GM23338 (cell line): ENCODE measurements at regions not wholly inside any gene's neighbourhood (a gene's known extent, or its start where the extent isn't known, plus 50 kb on each side); places are given as distances from the start of the nearest gene placed in this dataset.

Experiments used
- ATAC-seq: fragments of 200-7000 bp; cut with Tn5 transposase; 3 replicates; pipeline ENCODE4 v1.9.1; 2020
- DNase-seq: peaks from one replicate; pipeline ENCODE4 v3.0.0-alpha.2; 2015; ENCODE audit warnings: low spot score
- H2AFZ ChIP-seq: fragments of 200-600 bp; sonication (generic); 2 replicates; pipeline ENCODE4 v1.8.0; 2016; ENCODE audit warnings: antibody characterized with exemption, mild to moderate bottlenecking, moderate library complexity
- H3F3A ChIP-seq: fragments of 200-600 bp; sonication (generic); replicated peaks from 2 replicates; pipeline ENCODE4 v1.8.0; 2017; ENCODE audit warnings: antibody characterized with exemption, mixed run types, low read depth
- H3K27ac ChIP-seq: fragments of 200-600 bp; sonication (generic); 2 replicates; pipeline ENCODE4 v1.6.1; 2016; ENCODE audit warnings: low read depth
- H3K27me3 ChIP-seq: fragments of 200-600 bp; sonication (generic); 2 replicates; pipeline ENCODE4 v1.8.0; 2016; ENCODE audit warnings: mild to moderate bottlenecking, mixed run types, moderate library complexity; ENCODE audit not compliant: insufficient read depth
- H3K36me3 ChIP-seq: fragments of 200-600 bp; sonication (generic); 2 replicates; pipeline ENCODE4 v1.8.0; 2016; ENCODE audit warnings: mild to moderate bottlenecking; ENCODE audit not compliant: insufficient read depth
- H3K4me1 ChIP-seq: fragments of 200-600 bp; sonication (generic); 2 replicates; pipeline ENCODE4 v1.8.0; 2016; ENCODE audit warnings: mild to moderate bottlenecking, moderate library complexity; ENCODE audit not compliant: insufficient read depth
- H3K4me2 ChIP-seq: fragments of 200-600 bp; sonication (generic); 2 replicates; pipeline ENCODE4 v1.7.1; 2017; ENCODE audit warnings: mixed run types
- H3K4me3 ChIP-seq: fragments of 200-600 bp; sonication (generic); 2 replicates; pipeline ENCODE4 v1.6.1; 2016; ENCODE audit warnings: mixed run types
- H3K79me2 ChIP-seq: fragments of 200-600 bp; sonication (generic); replicated peaks from 2 replicates; pipeline ENCODE4 v1.8.0; 2017; ENCODE audit warnings: mild to moderate bottlenecking; ENCODE audit not compliant: insufficient read depth
- H3K9me2 ChIP-seq: fragments of 200-600 bp; sonication (generic); 2 replicates; pipeline ENCODE4 v1.8.0; 2017; ENCODE audit not compliant: insufficient read depth
- H4K20me1 ChIP-seq: fragments of 200-600 bp; sonication (generic); replicated peaks from 2 replicates; pipeline ENCODE4 v1.8.0; 2017; ENCODE audit warnings: mild to moderate bottlenecking; ENCODE audit not compliant: insufficient read depth
- H3K27ac Mint-ChIP-seq: 2 replicates; pipeline ENCODE4 v1.8.0; 2020; ENCODE audit warnings: inconsistent platforms, mild to moderate bottlenecking, moderate library complexity, mixed read lengths
- H3K27me3 Mint-ChIP-seq: 3 replicates; pipeline ENCODE4 v1.8.0; 2022; ENCODE audit warnings: low read depth, mild to moderate bottlenecking, moderate library complexity, mixed read lengths, inconsistent platforms; ENCODE audit not compliant: insufficient read depth, poor library complexity
- H3K36me3 Mint-ChIP-seq: 3 replicates; pipeline ENCODE4 v1.8.0; 2021; ENCODE audit warnings: low read depth, mild to moderate bottlenecking, inconsistent platforms, moderate library complexity, mixed read lengths
- H3K4me1 Mint-ChIP-seq: 3 replicates; pipeline ENCODE4 v1.8.0; 2020; ENCODE audit warnings: mild to moderate bottlenecking, inconsistent platforms, mixed read lengths
- H3K4me3 Mint-ChIP-seq: 3 replicates; pipeline ENCODE4 v1.8.0; 2021; ENCODE audit warnings: moderate library complexity, mild to moderate bottlenecking, inconsistent platforms, mixed read lengths
- H3K9me3 Mint-ChIP-seq: 3 replicates; pipeline ENCODE4 v1.8.0; 2020; ENCODE audit warnings: moderate library complexity, mild to moderate bottlenecking, inconsistent platforms, mixed read lengths
- CREB1 ChIP-seq: fragments of 250-450 bp; sonication (Bioruptor Pico); IDR thresholded peaks from 2 replicates; pipeline ENCODE4 v1.5.0; 2020; ENCODE audit warnings: low read depth, mild to moderate bottlenecking, moderate library complexity
- EZH2 ChIP-seq: fragments of 200-600 bp; sonication (generic); IDR thresholded peaks from one replicate; pipeline ENCODE4 v1.8.0; 2017; ENCODE audit warnings: antibody characterized with exemption, mild to moderate bottlenecking, low read depth; ENCODE audit not compliant: unreplicated experiment
- EZH2phosphoT487 ChIP-seq: fragments of 200-600 bp; sonication (generic); IDR thresholded peaks from one replicate; pipeline ENCODE4 v1.8.1; 2018; ENCODE audit warnings: antibody characterized with exemption; ENCODE audit not compliant: unreplicated experiment
- JUNB ChIP-seq: IDR thresholded peaks from one replicate; pipeline ENCODE4 v1.6.1; 2016; ENCODE audit warnings: antibody characterized with exemption; ENCODE audit not compliant: unreplicated experiment
- NANOG ChIP-seq: IDR thresholded peaks from 2 replicates; pipeline ENCODE4 v1.6.1; 2016; ENCODE audit warnings: antibody characterized with exemption, borderline replicate concordance
- POLR2AphosphoS5 ChIP-seq: IDR thresholded peaks from 2 replicates; pipeline ENCODE4 v1.6.1; 2016; ENCODE audit warnings: antibody characterized with exemption, low read depth
- STAT1 ChIP-seq: IDR thresholded peaks from one replicate; pipeline ENCODE4 v1.6.1; 2016; ENCODE audit warnings: antibody characterized with exemption; ENCODE audit not compliant: unreplicated experiment
- ZNF114 ChIP-seq: fragments of 250-450 bp; sonication (Bioruptor Pico); IDR thresholded peaks from 2 replicates; pipeline ENCODE4 v1.5.0; 2020; ENCODE audit warnings: mild to moderate bottlenecking, moderate library complexity
- ZNF331 ChIP-seq: fragments of 250-450 bp; sonication (Bioruptor Pico); IDR thresholded peaks from 2 replicates; pipeline ENCODE4 v1.5.0; 2020; ENCODE audit warnings: low read depth, mild to moderate bottlenecking, moderate library complexity
- TF ChIP-seq, protein P1 (sequence below), 2 experiments: fragments of 200-600 bp in 1 of 2; sonication (generic) in 1 of 2; conservative IDR thresholded peaks; 2 replicates each; pipeline versions ENCODE4 v1.5.1 to v1.6.1; 2016 to 2017; ENCODE audit warnings: antibody characterized with exemption in 2 of 2, low read depth in 2 of 2, mild to moderate bottlenecking in 2 of 2, moderate library complexity in 1 of 2
- TF ChIP-seq, protein P2 (sequence below): IDR thresholded peaks from one replicate; pipeline ENCODE4 v1.6.1; 2018; ENCODE audit warnings: antibody characterized with exemption; ENCODE audit not compliant: unreplicated experiment
- TF ChIP-seq, protein P3 (sequence below): IDR thresholded peaks from 2 replicates; pipeline ENCODE4 v1.6.1; 2016; ENCODE audit warnings: antibody characterized with exemption
- TF ChIP-seq, protein P4 (sequence below): fragments of 250-450 bp; sonication (Bioruptor Pico); IDR thresholded peaks from 2 replicates; pipeline ENCODE4 v1.5.0; 2020; ENCODE audit warnings: mild to moderate bottlenecking, moderate library complexity

DNA sequence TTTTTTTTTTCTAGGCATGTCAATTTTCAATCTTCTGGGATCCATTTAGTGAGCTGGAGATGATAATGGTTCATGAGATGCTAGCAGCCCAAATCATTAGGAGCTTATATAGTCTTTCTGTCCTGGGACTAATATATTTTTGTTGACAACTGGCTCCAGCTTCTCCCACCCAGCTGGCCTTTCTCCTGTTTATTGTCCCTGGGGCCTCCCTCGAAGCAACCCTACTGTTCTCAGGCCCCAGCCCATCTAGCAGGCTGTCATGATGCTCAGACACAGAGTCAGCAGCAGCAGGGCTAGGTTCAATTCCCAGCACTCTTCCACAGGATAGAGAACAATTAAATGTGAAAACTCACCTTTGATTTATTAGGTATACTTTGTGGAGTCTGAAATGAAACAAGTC is 127.6 kb upstream of the MID1 start:
- Histone ChIP-seq H3K4me1 (peaks cover 12% of the 10 kb centered on the region; the same call in 1 of the 2 replicates), H3K36me3 (no peaks in the 10 kb centered on the region), H3F3A (no peaks in the 10 kb centered on the region), H2AFZ (no peak overlapping the region), H3K27me3 (no peaks in the 10 kb centered on the region), H3K4me2 (no peak overlapping the region), H3K9me2 (no peaks in the 10 kb centered on the region), H4K20me1 (no peaks in the 10 kb centered on the region), H3K4me3 (no peak overlapping the region), H3K27ac (no peak overlapping the region), H3K79me2 (no peaks in the 10 kb centered on the region)
- H3K4me1 Mint-ChIP-seq: peaks cover 36% of the 10 kb centered on the region
- DNase-seq (no peak), ATAC-seq (no peak)
- H3K27ac Mint-ChIP-seq: no peak overlapping the region
- H3K4me3 Mint-ChIP-seq: no peak overlapping the region
- H3K9me3 Mint-ChIP-seq: no peaks in the 10 kb centered on the region
- peaks cover 3% of the 10 kb centered on the region; the same call in 1 of the 3 replicates for H3K36me3 Mint-ChIP-seq
- no peak for TF ChIP-seq EZH2
- TF ChIP-seq EZH2phosphoT487: no peak
- no peak for TF ChIP-seq ZNF114 (CRISPR knock-in tag)
- TF ChIP-seq POLR2AphosphoS5: no peak
- TF ChIP-seq STAT1: no peak
- no peak for TF ChIP-seq JUNB
- TF ChIP-seq, protein P1, sequence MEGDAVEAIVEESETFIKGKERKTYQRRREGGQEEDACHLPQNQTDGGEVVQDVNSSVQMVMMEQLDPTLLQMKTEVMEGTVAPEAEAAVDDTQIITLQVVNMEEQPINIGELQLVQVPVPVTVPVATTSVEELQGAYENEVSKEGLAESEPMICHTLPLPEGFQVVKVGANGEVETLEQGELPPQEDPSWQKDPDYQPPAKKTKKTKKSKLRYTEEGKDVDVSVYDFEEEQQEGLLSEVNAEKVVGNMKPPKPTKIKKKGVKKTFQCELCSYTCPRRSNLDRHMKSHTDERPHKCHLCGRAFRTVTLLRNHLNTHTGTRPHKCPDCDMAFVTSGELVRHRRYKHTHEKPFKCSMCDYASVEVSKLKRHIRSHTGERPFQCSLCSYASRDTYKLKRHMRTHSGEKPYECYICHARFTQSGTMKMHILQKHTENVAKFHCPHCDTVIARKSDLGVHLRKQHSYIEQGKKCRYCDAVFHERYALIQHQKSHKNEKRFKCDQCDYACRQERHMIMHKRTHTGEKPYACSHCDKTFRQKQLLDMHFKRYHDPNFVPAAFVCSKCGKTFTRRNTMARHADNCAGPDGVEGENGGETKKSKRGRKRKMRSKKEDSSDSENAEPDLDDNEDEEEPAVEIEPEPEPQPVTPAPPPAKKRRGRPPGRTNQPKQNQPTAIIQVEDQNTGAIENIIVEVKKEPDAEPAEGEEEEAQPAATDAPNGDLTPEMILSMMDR (conservative IDR thresholded peaks at IDR 0.05; ENCODE audit: low read depth in 2 of 2): no peak
- TF ChIP-seq CREB1 (CRISPR knock-in tag): no peak
- TF ChIP-seq ZNF331: no peak
- TF ChIP-seq NANOG: no peak
- TF ChIP-seq, protein P2, sequence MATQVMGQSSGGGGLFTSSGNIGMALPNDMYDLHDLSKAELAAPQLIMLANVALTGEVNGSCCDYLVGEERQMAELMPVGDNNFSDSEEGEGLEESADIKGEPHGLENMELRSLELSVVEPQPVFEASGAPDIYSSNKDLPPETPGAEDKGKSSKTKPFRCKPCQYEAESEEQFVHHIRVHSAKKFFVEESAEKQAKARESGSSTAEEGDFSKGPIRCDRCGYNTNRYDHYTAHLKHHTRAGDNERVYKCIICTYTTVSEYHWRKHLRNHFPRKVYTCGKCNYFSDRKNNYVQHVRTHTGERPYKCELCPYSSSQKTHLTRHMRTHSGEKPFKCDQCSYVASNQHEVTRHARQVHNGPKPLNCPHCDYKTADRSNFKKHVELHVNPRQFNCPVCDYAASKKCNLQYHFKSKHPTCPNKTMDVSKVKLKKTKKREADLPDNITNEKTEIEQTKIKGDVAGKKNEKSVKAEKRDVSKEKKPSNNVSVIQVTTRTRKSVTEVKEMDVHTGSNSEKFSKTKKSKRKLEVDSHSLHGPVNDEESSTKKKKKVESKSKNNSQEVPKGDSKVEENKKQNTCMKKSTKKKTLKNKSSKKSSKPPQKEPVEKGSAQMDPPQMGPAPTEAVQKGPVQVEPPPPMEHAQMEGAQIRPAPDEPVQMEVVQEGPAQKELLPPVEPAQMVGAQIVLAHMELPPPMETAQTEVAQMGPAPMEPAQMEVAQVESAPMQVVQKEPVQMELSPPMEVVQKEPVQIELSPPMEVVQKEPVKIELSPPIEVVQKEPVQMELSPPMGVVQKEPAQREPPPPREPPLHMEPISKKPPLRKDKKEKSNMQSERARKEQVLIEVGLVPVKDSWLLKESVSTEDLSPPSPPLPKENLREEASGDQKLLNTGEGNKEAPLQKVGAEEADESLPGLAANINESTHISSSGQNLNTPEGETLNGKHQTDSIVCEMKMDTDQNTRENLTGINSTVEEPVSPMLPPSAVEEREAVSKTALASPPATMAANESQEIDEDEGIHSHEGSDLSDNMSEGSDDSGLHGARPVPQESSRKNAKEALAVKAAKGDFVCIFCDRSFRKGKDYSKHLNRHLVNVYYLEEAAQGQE: no peak
- TF ChIP-seq, protein P3, sequence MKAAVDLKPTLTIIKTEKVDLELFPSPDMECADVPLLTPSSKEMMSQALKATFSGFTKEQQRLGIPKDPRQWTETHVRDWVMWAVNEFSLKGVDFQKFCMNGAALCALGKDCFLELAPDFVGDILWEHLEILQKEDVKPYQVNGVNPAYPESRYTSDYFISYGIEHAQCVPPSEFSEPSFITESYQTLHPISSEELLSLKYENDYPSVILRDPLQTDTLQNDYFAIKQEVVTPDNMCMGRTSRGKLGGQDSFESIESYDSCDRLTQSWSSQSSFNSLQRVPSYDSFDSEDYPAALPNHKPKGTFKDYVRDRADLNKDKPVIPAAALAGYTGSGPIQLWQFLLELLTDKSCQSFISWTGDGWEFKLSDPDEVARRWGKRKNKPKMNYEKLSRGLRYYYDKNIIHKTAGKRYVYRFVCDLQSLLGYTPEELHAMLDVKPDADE: no peak
- TF ChIP-seq, protein P4, sequence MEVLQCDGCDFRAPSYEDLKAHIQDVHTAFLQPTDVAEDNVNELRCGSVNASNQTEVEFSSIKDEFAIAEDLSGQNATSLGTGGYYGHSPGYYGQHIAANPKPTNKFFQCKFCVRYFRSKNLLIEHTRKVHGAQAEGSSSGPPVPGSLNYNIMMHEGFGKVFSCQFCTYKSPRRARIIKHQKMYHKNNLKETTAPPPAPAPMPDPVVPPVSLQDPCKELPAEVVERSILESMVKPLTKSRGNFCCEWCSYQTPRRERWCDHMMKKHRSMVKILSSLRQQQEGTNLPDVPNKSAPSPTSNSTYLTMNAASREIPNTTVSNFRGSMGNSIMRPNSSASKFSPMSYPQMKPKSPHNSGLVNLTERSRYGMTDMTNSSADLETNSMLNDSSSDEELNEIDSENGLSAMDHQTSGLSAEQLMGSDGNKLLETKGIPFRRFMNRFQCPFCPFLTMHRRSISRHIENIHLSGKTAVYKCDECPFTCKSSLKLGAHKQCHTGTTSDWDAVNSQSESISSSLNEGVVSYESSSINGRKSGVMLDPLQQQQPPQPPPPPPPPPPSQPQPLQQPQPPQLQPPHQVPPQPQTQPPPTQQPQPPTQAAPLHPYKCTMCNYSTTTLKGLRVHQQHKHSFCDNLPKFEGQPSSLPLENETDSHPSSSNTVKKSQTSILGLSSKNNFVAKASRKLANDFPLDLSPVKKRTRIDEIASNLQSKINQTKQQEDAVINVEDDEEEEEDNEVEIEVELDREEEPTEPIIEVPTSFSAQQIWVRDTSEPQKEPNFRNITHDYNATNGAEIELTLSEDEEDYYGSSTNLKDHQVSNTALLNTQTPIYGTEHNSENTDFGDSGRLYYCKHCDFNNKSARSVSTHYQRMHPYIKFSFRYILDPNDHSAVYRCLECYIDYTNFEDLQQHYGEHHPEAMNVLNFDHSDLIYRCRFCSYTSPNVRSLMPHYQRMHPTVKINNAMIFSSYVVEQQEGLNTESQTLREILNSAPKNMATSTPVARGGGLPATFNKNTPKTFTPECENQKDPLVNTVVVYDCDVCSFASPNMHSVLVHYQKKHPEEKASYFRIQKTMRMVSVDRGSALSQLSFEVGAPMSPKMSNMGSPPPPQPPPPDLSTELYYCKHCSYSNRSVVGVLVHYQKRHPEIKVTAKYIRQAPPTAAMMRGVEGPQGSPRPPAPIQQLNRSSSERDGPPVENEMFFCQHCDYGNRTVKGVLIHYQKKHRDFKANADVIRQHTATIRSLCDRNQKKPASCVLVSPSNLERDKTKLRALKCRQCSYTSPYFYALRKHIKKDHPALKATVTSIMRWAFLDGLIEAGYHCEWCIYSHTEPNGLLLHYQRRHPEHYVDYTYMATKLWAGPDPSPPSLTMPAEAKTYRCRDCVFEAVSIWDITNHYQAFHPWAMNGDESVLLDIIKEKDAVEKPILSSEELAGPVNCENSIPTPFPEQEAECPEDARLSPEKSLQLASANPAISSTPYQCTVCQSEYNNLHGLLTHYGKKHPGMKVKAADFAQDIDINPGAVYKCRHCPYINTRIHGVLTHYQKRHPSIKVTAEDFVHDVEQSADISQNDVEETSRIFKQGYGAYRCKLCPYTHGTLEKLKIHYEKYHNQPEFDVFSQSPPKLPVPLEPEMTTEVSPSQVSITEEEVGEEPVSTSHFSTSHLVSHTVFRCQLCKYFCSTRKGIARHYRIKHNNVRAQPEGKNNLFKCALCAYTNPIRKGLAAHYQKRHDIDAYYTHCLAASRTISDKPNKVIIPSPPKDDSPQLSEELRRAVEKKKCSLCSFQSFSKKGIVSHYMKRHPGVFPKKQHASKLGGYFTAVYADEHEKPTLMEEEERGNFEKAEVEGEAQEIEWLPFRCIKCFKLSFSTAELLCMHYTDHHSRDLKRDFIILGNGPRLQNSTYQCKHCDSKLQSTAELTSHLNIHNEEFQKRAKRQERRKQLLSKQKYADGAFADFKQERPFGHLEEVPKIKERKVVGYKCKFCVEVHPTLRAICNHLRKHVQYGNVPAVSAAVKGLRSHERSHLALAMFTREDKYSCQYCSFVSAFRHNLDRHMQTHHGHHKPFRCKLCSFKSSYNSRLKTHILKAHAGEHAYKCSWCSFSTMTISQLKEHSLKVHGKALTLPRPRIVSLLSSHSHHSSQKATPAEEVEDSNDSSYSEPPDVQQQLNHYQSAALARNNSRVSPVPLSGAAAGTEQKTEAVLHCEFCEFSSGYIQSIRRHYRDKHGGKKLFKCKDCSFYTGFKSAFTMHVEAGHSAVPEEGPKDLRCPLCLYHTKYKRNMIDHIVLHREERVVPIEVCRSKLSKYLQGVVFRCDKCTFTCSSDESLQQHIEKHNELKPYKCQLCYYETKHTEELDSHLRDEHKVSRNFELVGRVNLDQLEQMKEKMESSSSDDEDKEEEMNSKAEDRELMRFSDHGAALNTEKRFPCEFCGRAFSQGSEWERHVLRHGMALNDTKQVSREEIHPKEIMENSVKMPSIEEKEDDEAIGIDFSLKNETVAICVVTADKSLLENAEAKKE: no peak
- H3K27me3 Mint-ChIP-seq: peaks cover 2% of the 10 kb centered on the region
